Calu3 (cell line): ENCODE measurements at regions not wholly inside any gene's neighbourhood (a gene's known extent, or its start where the extent isn't known, plus 50 kb on each side); places are given as distances from the start of the nearest gene placed in this dataset.

Experiments used
- BruUV-seq: library from RNA; stranded (reverse); fragments of 400-500 nt; replicated peaks from 2 replicates; lab custom pipeline; 2021; lab: Mats Ljungman, UMichigan
- CTCF ChIA-PET: fragments of 300-600 bp; sonication (Branson Sonifier 250); formaldehyde crosslinking; loops from one replicate; lab custom pipeline; 2022; ENCODE audit warnings: antibody characterized with exemption; lab: Charles Lee
- DNase-seq: peaks from one replicate; pipeline ENCODE4 v3.0.0; 2022
- H3K27ac Mint-ChIP-seq: one replicate; pipeline ENCODE4 v1.8.0; 2022; ENCODE audit warnings: mixed read lengths; ENCODE audit not compliant: unreplicated experiment
- H3K27me3 Mint-ChIP-seq: one replicate; pipeline ENCODE4 v1.8.0; 2022; ENCODE audit warnings: mixed read lengths; ENCODE audit not compliant: unreplicated experiment
- H3K36me3 Mint-ChIP-seq: one replicate; pipeline ENCODE4 v1.8.0; 2022; ENCODE audit warnings: mild to moderate bottlenecking, moderate library complexity, mixed read lengths; ENCODE audit not compliant: insufficient read depth, unreplicated experiment
- H3K4me1 Mint-ChIP-seq: one replicate; pipeline ENCODE4 v1.8.0; 2022; ENCODE audit warnings: mild to moderate bottlenecking, low read depth, mixed read lengths; ENCODE audit not compliant: unreplicated experiment
- H3K4me3 Mint-ChIP-seq: one replicate; pipeline ENCODE4 v1.8.0; 2022; ENCODE audit warnings: mild to moderate bottlenecking, low read depth, moderate library complexity, mixed read lengths; ENCODE audit not compliant: unreplicated experiment
- H3K9me3 Mint-ChIP-seq: one replicate; pipeline ENCODE4 v1.8.0; 2022; ENCODE audit warnings: low read depth, mixed read lengths; ENCODE audit not compliant: unreplicated experiment
- intact Hi-C: fragments of 100-400 bp; cut with micrococcal nuclease; formaldehyde crosslinking; loops from one replicate; pipeline ENCODE4 v1.10.0; 2022; ENCODE audit not compliant: unreplicated experiment
- TF ChIP-seq, protein P1 (sequence below): fragments of 200-600 bp; IDR thresholded peaks from one replicate; pipeline ENCODE4 v1.8.0; 2022; ENCODE audit warnings: antibody characterized with exemption; ENCODE audit not compliant: unreplicated experiment

GRCh38 chr16:85220964-85221731 lies 108.9 kb upstream of the CIBAR2 start:
- TF ChIP-seq, protein P1, sequence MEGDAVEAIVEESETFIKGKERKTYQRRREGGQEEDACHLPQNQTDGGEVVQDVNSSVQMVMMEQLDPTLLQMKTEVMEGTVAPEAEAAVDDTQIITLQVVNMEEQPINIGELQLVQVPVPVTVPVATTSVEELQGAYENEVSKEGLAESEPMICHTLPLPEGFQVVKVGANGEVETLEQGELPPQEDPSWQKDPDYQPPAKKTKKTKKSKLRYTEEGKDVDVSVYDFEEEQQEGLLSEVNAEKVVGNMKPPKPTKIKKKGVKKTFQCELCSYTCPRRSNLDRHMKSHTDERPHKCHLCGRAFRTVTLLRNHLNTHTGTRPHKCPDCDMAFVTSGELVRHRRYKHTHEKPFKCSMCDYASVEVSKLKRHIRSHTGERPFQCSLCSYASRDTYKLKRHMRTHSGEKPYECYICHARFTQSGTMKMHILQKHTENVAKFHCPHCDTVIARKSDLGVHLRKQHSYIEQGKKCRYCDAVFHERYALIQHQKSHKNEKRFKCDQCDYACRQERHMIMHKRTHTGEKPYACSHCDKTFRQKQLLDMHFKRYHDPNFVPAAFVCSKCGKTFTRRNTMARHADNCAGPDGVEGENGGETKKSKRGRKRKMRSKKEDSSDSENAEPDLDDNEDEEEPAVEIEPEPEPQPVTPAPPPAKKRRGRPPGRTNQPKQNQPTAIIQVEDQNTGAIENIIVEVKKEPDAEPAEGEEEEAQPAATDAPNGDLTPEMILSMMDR, result no peak
- BruUV-seq, result no TSS peak

DNA sequence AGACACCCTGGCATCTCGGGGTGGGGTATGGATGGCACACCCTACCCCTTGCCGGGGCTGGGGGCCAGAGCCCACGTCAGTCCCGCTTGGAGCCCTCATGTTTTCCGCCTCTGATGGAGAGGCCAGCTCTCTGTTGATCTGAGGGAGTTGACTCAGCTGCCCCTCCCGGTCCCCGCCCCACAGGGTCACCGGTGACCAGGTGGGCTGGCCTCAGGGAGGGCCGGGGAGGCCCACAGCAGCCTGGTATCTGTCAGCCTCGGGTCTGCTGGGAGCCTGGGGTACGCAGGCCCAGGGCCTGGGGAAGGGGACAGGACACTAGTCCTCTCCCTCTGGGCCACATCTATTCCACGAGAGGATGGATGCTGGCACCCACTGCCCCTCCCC lies 109.5 kb upstream of the CIBAR2 start:
- no TSS peak for BruUV-seq
- intact Hi-C loops, result no loop called here
- Mint-ChIP-seq H3K9me3 (no peaks in the 10 kb centered on the region), H3K36me3 (no peaks in the 10 kb centered on the region), H3K4me1 (peaks cover 9% of the 10 kb centered on the region), H3K4me3 (no peak overlapping the region), H3K27me3 (peaks cover 95% of the 10 kb centered on the region), H3K27ac (no peak overlapping the region)
- TF ChIP-seq, protein P1, result no peak
- DNase-seq, result no peak
- CTCF ChIA-PET, result no interaction called here

More at GRCh38 chr16:85220964-85221731, 108.9 kb upstream of the CIBAR2 start:
- Mint-ChIP-seq H3K27ac (no peak overlapping the region), H3K4me3 (peak overlapping the region; percentile 33), H3K4me1 (peaks cover 9% of the 10 kb centered on the region), H3K9me3 (no peaks in the 10 kb centered on the region), H3K27me3 (peaks cover 95% of the 10 kb centered on the region), H3K36me3 (no peaks in the 10 kb centered on the region)
- no peak for DNase-seq
- CTCF ChIA-PET, result no interaction called here
- intact Hi-C loops, result no loop called here

DNA sequence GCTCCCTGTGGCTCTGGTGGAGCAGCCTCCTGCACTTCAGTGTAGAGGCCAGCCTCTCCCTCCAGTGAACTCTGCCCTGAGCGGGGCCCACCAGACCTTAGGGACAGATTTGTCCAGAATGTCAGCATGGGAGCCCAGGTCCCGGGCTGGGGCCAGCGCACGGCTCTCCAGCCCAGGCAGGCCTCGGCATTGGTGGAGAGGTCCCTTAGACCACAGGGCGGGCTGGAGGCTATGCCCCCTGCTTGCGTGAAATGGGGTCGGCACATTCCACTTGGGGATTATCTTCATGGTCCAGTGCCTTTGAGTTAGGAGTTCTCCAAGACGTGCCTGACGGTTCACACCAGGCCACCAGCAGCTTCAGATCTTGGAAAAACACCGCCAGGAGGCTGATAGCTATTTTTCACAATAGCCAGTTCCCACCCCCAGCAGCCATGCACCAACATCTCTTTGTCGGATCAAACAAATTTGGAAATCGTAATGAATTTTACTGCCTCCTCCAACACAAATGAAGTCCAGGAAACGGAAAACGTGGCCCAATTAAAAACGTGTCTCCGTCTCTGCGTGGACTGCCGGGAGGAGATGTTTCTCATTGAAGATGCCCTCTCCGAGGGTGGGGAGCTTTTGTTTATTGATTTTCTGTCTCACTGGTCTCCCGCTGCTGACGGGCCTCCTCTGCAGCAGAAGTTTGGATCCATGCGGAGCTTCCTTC lies 110.0 kb upstream of the CIBAR2 start:
- Mint-ChIP-seq H3K27me3 (peaks cover 95% of the 10 kb centered on the region), H3K4me3 (no peak overlapping the region), H3K9me3 (no peaks in the 10 kb centered on the region), H3K4me1 (peaks cover 9% of the 10 kb centered on the region), H3K27ac (no peak overlapping the region), H3K36me3 (no peaks in the 10 kb centered on the region)
- intact Hi-C loops, result no loop called here
- TF ChIP-seq, protein P1, result no peak
- no peak for DNase-seq
- no TSS peak for BruUV-seq
- CTCF ChIA-PET, result no interaction called here

- no TSS peak for BruUV-seq
- DNase-seq, result no peak
- peaks cover 96% of the 10 kb centered on the region for H3K27me3 Mint-ChIP-seq
- CTCF ChIA-PET, result no interaction called here
- intact Hi-C loops, result no loop called here
- no peak overlapping the region for H3K27ac Mint-ChIP-seq
- no peaks in the 10 kb centered on the region for H3K36me3 Mint-ChIP-seq
- no peak overlapping the region for H3K4me3 Mint-ChIP-seq
- H3K4me1 Mint-ChIP-seq, result peaks cover 8% of the 10 kb centered on the region
- no peaks in the 10 kb centered on the region for H3K9me3 Mint-ChIP-seq
- TF ChIP-seq, protein P1, result no peak
Observed at GRCh38 chr16:85225257-85225656, 113.0 kb upstream of the CIBAR2 start.
